SK-N-MC (cell line): ENCODE measurements at regions not wholly inside any gene's neighbourhood (a gene's known extent, or its start where the extent isn't known, plus 50 kb on each side); places are given as distances from the start of the nearest gene placed in this dataset.

Experiments
- EZH2 ChIP-seq: fragments of 200-600 bp; sonication (generic); IDR thresholded peaks from one replicate; pipeline ENCODE4 v1.6.1; 2017; ENCODE audit warnings: antibody characterized with exemption
- FOXP2 ChIP-seq: optimal IDR thresholded peaks from 2 replicates; pipeline ENCODE3; 2011; ENCODE audit warnings: mild to moderate bottlenecking, moderate library complexity; ENCODE audit not compliant: insufficient read depth; ENCODE audit errors: extremely low read length, control extremely low read depth
- POLR2AphosphoS5 ChIP-seq: IDR thresholded peaks from 2 replicates; pipeline ENCODE4 v1.6.1; 2012; ENCODE audit warnings: mild to moderate bottlenecking, low read depth, low read length, borderline replicate concordance

DNA sequence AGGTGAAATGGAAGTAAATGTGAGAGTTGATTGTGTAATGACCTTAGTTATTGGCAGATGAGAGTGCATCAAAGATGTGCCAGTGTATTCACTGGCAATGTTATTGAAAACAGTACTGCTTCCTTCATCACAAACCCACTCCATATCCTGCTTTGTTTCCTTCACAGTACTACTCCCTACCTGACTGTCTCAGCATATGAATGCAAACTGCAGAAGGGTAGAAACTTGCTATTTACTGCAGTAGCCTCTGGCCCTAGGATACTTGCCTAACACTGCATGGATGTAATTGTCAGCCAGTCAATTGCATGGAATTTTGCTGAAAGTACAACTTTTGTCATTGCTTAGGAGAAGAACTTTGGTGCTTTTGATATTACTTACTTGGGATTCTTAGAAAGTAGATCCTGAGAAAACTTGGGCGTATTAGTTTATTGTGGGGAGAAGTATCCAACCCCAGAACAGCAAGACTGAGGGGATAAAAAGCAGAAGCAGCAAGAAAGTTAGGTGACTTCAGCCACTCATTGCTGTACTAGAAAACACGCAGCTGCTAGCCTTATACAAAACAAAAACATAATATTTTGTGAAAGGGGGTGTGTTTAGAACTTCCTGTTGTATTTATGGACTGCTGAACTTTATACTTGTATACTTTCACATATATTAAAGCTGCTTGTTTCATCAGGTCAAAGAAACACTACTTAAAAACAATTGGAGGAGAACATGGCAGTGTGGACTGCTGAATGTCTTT, 219.0 kb downstream of the CCNG2 start:
- TF ChIP-seq POLR2AphosphoS5 = no peak
- no peak for TF ChIP-seq EZH2
- TF ChIP-seq FOXP2 = no peak
